HepG2 (cell line): ENCODE measurements at regions not wholly inside any gene's neighbourhood (a gene's known extent, or its start where the extent isn't known, plus 50 kb on each side); places are given as distances from the start of the nearest gene placed in this dataset.

Experiments
- AHDC1 ChIP-seq: sonication (generic); formaldehyde crosslinking; IDR thresholded peaks from 2 replicates; pipeline ENCODE4 v1.5.1; 2020; ENCODE audit warnings: mild to moderate bottlenecking, missing genetic modification reagents, borderline replicate concordance
- ATF7 ChIP-seq, 2 experiments: fragments of 450-650 bp in 1 of 2; sonication (generic) in 1 of 2; formaldehyde crosslinking in 1 of 2; IDR thresholded peaks; 2 replicates each; pipeline versions ENCODE4 v1.4.0 to v1.6.1; 2016 to 2020; ENCODE audit warnings: antibody characterized with exemption in 1 of 2, mild to moderate bottlenecking in 1 of 2, missing genetic modification reagents in 1 of 2
- JUN ChIP-seq: sonication (generic); formaldehyde crosslinking; IDR thresholded peaks from 2 replicates; pipeline ENCODE4 v1.4.0; 2020; ENCODE audit warnings: mild to moderate bottlenecking, missing genetic modification reagents
- MED1 ChIP-seq: sonication (generic); formaldehyde crosslinking; IDR thresholded peaks from 2 replicates; pipeline ENCODE4 v1.4.0; 2020; ENCODE audit warnings: missing genetic modification reagents
- PAXIP1 ChIP-seq: sonication (generic); formaldehyde crosslinking; conservative IDR thresholded peaks from 2 replicates; pipeline ENCODE4 v1.4.0; 2020; ENCODE audit warnings: mild to moderate bottlenecking, missing genetic modification reagents, moderate library complexity
- SOX6 ChIP-seq, 2 experiments: fragments of 450-650 bp in 1 of 2; sonication (generic) in 1 of 2; formaldehyde crosslinking in 1 of 2; IDR thresholded peaks; 2 replicates each; pipeline versions ENCODE4 v1.4.0 to v1.6.1; 2017 to 2020; ENCODE audit warnings: antibody characterized with exemption in 1 of 2, mild to moderate bottlenecking in 1 of 2, missing genetic modification reagents in 1 of 2
- TEAD3 ChIP-seq: optimal IDR thresholded peaks from 2 replicates; pipeline ENCODE3; 2016; ENCODE audit warnings: borderline replicate concordance
- ZMYM3 ChIP-seq: sonication (generic); formaldehyde crosslinking; IDR thresholded peaks from 2 replicates; pipeline ENCODE4 v1.5.1; 2020; ENCODE audit warnings: mild to moderate bottlenecking, missing genetic modification reagents
- ZNF12 ChIP-seq: sonication (generic); formaldehyde crosslinking; IDR thresholded peaks from 2 replicates; pipeline ENCODE4 v1.5.0; 2020; ENCODE audit warnings: missing genetic modification reagents
- ZNF343 ChIP-seq: sonication (generic); formaldehyde crosslinking; IDR thresholded peaks from 2 replicates; pipeline ENCODE4 v1.4.0; 2020; ENCODE audit warnings: mild to moderate bottlenecking, missing genetic modification reagents
- ZNF460 ChIP-seq: sonication (generic); formaldehyde crosslinking; IDR thresholded peaks from 2 replicates; pipeline ENCODE4 v1.5.1; 2020; ENCODE audit warnings: missing genetic modification reagents, mild to moderate bottlenecking, borderline replicate concordance
- ZNF556 ChIP-seq: sonication (generic); formaldehyde crosslinking; IDR thresholded peaks from 2 replicates; pipeline ENCODE4 v1.4.0; 2020; ENCODE audit warnings: mild to moderate bottlenecking, missing genetic modification reagents, borderline replicate concordance
- ZNF670 ChIP-seq: sonication (generic); formaldehyde crosslinking; IDR thresholded peaks from 2 replicates; pipeline ENCODE4 v1.8.0; 2022; ENCODE audit warnings: mild to moderate bottlenecking, missing genetic modification reagents, borderline replicate concordance

- TF ChIP-seq ZNF556 (CRISPR knock-in tag), result no peak
- TF ChIP-seq AHDC1, result peak; percentile 79; the same call in 1 of the 2 replicates
- no peak for TF ChIP-seq ZMYM3
- no peak for TF ChIP-seq ZNF460 (CRISPR knock-in tag)
- TF ChIP-seq MED1 (CRISPR knock-in tag), result peak; percentile 54
- peak; percentile 64 for TF ChIP-seq TEAD3 (CRISPR knock-in tag)
- TF ChIP-seq PAXIP1, result peak; percentile 66
- peak; percentile 75; the same call in 1 of the 2 replicates for TF ChIP-seq JUN
- no peak for TF ChIP-seq ZNF343
- no peak for TF ChIP-seq SOX6 (IDR thresholded peaks at IDR 0.05)
- peak; percentile 59 for TF ChIP-seq SOX6 (CRISPR knock-in tag; IDR thresholded peaks at IDR 0.05)
- peak; percentile 80 for TF ChIP-seq ATF7 (IDR thresholded peaks at IDR 0.05)
- peak; percentile 90 for TF ChIP-seq ATF7 (CRISPR knock-in tag; IDR thresholded peaks at IDR 0.05)
- peak; percentile 69; the same call in 1 of the 2 replicates for TF ChIP-seq ZNF670 (CRISPR knock-in tag)
- peak; percentile 14; the same call in 1 of the 2 replicates for TF ChIP-seq ZNF12 (CRISPR knock-in tag)
Observed at GRCh38 chr3:41102053-41102556, 97.2 kb upstream of the CTNNB1 start (continued).
